Hypothalamus (tissue), 51 donors: ENCODE measurements at regions not wholly inside any gene's neighbourhood (a gene's known extent, or its start where the extent isn't known, plus 50 kb on each side); places are given as distances from the start of the nearest gene placed in this dataset.
A peak's percentile ranks its signal among the peaks of the same experiment; 100 is the strongest.
"Not testable (repeated sequence)": the region's sequence is repeated elsewhere in the genome, so short reads cannot be mapped to it uniquely, and the experiment has no call there.

Experiments used
- DNase-seq, 51 donors: peaks; one replicate each; lab custom pipeline; 2025; lab: John Stamatoyannopoulos, UW

- no peak for DNase-seq
Measured at GRCh38 chr14:27686137-27686536, 1080.5 kb upstream of the FOXG1 start.

DNA sequence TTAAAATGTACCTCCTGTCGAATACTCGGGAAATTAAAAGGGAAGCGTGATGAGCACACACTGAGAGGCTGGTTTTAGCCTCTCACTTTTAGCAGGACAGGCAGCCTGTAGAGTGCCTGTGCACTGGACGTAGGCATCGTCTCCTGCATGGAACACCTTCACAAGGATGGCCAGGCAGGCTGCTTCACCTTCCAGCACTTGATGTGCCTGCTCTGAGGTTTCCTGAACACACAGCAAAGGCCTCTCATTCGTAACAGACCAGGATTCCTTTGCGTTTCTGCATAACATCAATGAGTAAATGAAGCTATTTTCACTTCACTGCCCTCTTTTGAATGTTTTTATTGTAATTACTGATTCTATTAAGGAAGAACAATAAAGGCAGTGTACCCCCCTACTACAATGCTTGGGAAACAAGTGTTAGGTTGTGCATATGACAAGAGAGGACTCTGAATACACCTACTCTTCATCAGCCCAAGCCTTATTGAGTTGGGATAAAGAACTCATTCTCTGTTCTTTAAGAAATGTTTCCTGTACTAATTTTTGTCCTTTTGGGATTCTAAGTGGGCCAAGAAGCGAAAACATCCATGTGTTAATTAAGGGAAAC is 1077.6 kb upstream of the FOXG1 start:
- DNase-seq = peak in 1 of 51 donors; percentile 0

- no peak for DNase-seq
Measured at GRCh38 chr14:27712364-27712763, 1054.2 kb upstream of the FOXG1 start.

DNA sequence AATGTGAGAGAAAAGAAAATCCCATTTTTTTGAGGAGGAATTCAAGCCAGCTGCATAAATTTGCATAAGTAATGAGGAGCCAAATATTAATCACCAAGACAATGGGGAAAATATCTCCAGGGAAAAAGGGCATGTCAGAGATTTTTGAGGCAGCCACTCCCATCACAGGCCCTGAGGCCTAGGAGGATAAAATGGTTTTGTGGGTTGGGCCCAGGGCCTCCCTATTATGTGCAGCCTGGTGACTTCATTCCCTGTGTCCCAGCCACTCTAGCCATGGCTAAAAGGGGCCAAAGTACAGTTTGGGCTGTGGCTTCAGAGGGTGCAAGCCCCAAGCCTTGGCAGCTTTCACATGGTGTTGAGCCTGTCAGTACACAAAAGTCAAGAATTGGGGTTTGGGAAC is 1051.0 kb upstream of the FOXG1 start:
- no peak for DNase-seq

GRCh38 chr14:27721760-27722159 is 1044.8 kb upstream of the FOXG1 start:
- no peak for DNase-seq

GRCh38 chr14:27725482-27725881 is 1041.1 kb upstream of the FOXG1 start:
- DNase-seq = no peak

GRCh38 chr14:27727251-27727770 is 1039.3 kb upstream of the FOXG1 start:
- no peak for DNase-seq

GRCh38 chr14:27730204-27730603 is 1036.4 kb upstream of the FOXG1 start:
- no peak for DNase-seq

DNA sequence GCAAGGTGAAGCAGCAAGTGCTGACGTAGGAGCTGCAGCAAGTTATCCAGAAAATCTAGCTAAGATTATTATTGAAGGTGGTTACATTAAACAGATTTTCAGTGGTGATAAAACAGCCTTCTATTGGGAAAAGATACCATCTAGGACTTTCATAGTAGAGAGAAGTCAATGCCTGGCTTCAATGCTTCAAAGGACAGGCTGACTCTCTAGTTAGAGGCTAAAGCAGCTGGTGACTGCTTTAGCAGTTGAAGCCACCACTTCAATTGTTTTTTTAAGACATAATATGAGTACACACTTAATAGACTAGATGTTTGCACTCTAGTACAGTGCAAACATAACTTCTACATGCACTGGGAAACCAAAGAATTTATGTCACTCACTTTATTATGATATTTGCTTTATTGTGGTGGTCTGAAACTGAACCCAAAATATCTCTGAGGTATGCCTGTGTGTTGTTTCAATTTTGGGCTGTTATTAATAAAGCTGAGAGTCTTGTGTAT is 1026.9 kb upstream of the FOXG1 start:
- DNase-seq = no peak

DNA sequence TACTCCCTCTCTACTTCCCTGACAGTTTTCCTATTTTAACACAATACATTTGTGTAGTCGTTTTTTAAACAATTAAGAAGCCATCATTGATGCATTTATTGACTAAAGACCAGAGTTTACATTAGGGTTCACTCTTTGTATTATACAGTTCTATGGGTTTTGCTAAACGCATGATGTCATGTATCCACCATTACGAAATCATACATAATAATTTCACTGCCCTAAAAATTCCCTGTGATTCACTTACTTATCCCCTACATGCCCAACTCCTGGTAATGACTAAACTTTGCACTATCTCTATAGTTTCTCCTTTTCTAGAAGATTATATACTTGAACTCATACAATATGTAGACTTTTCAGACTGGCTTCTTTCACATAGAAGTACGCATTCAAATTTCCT is 1016.5 kb upstream of the FOXG1 start:
- no peak for DNase-seq

GRCh38 chr14:27757642-27758041 is 1008.9 kb upstream of the FOXG1 start:
- not testable (repeated sequence) for DNase-seq

- DNase-seq = not testable (repeated sequence)
Measured at GRCh38 chr14:27760367-27760766, 1006.2 kb upstream of the FOXG1 start.

GRCh38 chr14:27799066-27800028 is 967.2 kb upstream of the FOXG1 start:
- DNase-seq = peak in 5 of 51 donors; percentile 3 to 18 (median 7)

- DNase-seq = not testable (repeated sequence)
Measured at GRCh38 chr14:27817746-27818430, 948.7 kb upstream of the FOXG1 start.

GRCh38 chr14:27826149-27826548 is 940.4 kb upstream of the FOXG1 start:
- DNase-seq = peak in 9 of 51 donors; percentile 1 to 20 (median 9)

- not testable (repeated sequence) for DNase-seq
Measured at GRCh38 chr14:27831978-27832377, 934.6 kb upstream of the FOXG1 start.

DNA sequence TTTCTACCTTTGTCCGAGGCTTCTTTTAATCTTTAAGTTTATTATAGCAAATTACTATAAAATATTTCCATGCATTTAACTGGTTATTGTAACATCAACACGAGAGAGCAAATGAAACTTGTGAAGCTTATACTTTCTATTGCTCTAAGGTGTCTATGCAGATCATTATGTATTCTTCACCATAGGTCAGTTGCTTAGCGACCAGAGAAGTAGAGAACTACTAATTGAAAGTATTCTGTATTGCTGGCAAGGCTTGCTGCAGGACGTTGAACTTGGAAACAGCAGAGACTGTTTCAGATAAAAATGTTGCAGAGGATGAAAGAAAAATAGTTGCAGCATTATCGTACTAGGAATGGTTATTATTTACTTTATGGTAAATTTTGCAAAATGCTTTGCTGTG is 933.6 kb upstream of the FOXG1 start:
- DNase-seq = peak in 1 of 51 donors; percentile 10

- DNase-seq = no peak
Measured at GRCh38 chr14:27836386-27836785, 930.2 kb upstream of the FOXG1 start.

- no peak for DNase-seq
Measured at GRCh38 chr14:27845241-27845850, 921.2 kb upstream of the FOXG1 start.

DNA sequence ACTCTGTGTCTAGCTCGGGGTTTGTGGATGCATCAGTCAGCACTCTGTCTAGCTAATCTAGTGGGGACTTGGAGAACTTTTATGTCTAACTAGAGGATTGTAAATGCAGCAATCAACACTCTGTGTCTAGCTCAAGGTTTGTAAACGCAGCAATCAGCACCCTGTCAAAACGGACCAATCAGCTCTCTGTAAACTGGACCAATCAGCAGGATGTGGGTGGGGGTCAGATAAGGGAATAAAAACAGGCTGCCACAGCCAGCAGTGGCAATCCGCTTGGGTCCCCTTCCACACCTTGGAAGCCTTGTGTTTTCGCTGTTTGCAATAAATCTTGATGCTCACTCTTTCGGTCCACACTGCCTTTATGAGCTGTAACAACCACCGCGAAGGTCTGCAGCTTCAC is 920.7 kb upstream of the FOXG1 start:
- DNase-seq = no peak
